Bronchial epithelial cell (primary cell): ENCODE measurements at regions not wholly inside any gene's neighbourhood (a gene's known extent, or its start where the extent isn't known, plus 50 kb on each side); places are given as distances from the start of the nearest gene placed in this dataset.

Experiments
- DNase-seq: peaks from one replicate; pipeline ENCODE4 v3.0.0-alpha.2; 2010; ENCODE audit warnings: low read depth
- FAIRE-seq: peaks from 2 replicates; lab custom pipeline; 2011; peaks lifted over from hg19 to GRCh38; lab: Jason Lieb, UNC
- H3K27me3 ChIP-seq: 2 replicates; pipeline ENCODE4 v1.5.1; 2011; ENCODE audit warnings: low read length; ENCODE audit not compliant: control insufficient read depth, insufficient read depth
- H3K36me3 ChIP-seq: 2 replicates; pipeline ENCODE4 v1.5.1; 2011; ENCODE audit warnings: low read length; ENCODE audit not compliant: control insufficient read depth, insufficient read depth
- H3K4me3 ChIP-seq: 2 replicates; pipeline ENCODE4 v1.5.1; 2011; ENCODE audit warnings: mild to moderate bottlenecking, low read depth, low read length, control low read depth
- TF ChIP-seq, protein P1 (sequence below): IDR thresholded peaks from 2 replicates; pipeline ENCODE4 v1.5.1; 2011; ENCODE audit warnings: mild to moderate bottlenecking, moderate library complexity, low read length, control low read depth, inconsistent platforms; ENCODE audit not compliant: insufficient read depth, severe bottlenecking

DNA sequence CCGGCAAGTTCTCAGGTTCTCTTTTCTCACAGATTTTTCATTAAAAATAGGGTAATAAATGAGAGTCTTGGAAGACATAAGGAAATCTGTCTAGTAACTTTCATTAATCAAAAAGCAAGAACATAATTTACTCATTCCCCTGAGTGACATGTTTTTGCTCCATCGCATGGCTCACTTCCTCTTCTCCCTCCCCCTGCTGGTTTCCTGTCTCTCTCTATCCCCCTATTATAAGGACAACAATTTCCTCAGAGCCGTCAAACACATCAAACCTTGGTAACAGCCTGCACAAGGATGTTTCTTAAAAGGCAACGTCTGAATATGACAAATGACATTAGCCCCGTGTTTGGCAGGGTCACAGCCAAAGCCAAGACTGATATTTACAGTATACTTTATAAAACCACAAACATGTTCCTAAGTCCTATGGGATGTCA, 1149.6 kb downstream of the IGSF11 start:
- TF ChIP-seq, protein P1, sequence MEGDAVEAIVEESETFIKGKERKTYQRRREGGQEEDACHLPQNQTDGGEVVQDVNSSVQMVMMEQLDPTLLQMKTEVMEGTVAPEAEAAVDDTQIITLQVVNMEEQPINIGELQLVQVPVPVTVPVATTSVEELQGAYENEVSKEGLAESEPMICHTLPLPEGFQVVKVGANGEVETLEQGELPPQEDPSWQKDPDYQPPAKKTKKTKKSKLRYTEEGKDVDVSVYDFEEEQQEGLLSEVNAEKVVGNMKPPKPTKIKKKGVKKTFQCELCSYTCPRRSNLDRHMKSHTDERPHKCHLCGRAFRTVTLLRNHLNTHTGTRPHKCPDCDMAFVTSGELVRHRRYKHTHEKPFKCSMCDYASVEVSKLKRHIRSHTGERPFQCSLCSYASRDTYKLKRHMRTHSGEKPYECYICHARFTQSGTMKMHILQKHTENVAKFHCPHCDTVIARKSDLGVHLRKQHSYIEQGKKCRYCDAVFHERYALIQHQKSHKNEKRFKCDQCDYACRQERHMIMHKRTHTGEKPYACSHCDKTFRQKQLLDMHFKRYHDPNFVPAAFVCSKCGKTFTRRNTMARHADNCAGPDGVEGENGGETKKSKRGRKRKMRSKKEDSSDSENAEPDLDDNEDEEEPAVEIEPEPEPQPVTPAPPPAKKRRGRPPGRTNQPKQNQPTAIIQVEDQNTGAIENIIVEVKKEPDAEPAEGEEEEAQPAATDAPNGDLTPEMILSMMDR, result no peak
- DNase-seq (no peak), FAIRE-seq (no peak)
- no peaks in the 10 kb centered on the region for H3K36me3 ChIP-seq
- no peaks in the 10 kb centered on the region for H3K27me3 ChIP-seq
- no peak overlapping the region for H3K4me3 ChIP-seq

DNA sequence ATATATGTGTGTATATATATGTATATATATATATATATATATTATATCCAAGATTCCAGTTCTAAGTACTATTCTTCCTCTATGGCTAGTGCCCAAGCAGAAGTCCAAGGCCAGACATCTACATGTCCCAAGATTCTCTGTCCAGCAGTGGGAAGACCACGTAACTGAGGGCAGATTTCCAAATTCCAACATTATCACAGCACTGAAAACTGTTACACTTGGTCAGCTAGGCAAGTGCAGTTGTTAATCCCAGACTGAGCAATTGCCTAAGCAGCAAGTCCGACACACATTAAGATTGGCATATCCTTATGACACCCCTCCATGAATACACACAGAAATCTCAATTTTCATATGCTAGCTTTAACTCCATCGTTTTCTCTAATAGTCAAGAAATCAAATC, 1148.5 kb downstream of the IGSF11 start:
- no peak for DNase-seq
- Histone ChIP-seq H3K36me3 (no peaks in the 10 kb centered on the region), H3K27me3 (no peaks in the 10 kb centered on the region), H3K4me3 (no peak overlapping the region)
- no peak for FAIRE-seq
- TF ChIP-seq, protein P1, result no peak

DNA sequence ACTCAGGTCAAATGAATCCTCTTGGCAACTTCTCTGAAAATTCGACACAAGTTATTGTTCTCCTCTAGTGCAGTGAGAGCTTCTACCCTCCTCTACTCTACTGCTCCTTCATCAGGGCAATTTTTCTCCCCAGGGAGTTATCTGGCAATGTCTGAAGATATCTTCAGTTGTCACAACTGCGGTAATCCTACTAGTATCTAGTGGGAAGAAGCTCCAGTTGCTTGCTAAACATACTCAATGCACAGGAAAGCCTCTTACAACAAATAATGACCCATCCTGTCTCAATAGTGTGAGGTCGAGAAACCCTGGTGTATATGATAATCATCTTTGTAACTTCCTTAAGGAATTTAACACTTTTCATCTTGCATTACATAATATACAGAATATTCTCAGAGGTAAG, 1147.6 kb downstream of the IGSF11 start:
- no peaks in the 10 kb centered on the region for H3K36me3 ChIP-seq
- DNase-seq (no peak), FAIRE-seq (no peak)
- TF ChIP-seq, protein P1, result no peak
- no peak overlapping the region for H3K4me3 ChIP-seq
- no peaks in the 10 kb centered on the region for H3K27me3 ChIP-seq

DNA sequence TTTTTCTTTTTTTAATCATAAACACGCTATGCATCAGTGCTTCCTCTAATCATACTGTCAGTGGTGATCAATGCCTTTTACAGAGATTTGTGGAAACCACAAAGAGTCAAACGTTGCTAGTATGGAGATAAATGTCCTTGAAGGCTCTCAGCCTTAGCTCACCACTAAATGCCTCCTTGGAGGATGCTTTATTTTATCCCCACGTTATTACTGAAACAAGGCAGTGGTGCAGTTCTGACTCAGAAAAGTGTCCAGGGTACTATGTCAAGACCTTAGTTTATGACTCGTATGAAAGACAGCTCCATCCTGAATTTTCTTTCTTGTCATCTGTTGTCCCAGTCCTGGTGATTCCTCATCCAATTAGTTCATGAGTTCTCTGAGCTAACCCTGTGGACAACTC, 1146.7 kb downstream of the IGSF11 start:
- H3K36me3 ChIP-seq, result no peaks in the 10 kb centered on the region
- DNase-seq, result no peak
- TF ChIP-seq, protein P1, result no peak
- H3K4me3 ChIP-seq, result no peak overlapping the region
- no peak for FAIRE-seq
- no peaks in the 10 kb centered on the region for H3K27me3 ChIP-seq

DNA sequence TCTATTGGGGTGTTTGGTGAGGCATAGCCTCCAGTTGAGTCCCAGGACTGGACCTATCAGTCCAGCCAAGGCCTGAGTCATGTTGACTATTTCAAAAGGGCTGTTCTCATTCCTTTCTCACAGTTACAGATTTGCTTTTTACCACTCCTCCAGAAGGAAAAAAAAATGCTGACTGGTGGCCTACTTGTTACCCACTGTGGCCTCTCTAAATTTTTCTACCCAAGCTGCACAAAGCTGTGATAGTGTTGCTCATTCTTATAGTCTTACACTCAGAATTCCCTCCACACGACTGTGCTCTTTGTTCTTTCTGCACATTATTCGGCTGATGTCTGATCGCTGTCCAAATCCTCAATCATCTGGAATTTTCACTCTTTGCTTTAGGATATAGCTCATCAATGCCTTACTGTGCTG, 1142.2 kb downstream of the IGSF11 start:
- FAIRE-seq (no peak), DNase-seq (peak; percentile 10)
- Histone ChIP-seq H3K36me3 (no peaks in the 10 kb centered on the region), H3K4me3 (no peak overlapping the region), H3K27me3 (no peaks in the 10 kb centered on the region)
- TF ChIP-seq, protein P1, result no peak

DNA sequence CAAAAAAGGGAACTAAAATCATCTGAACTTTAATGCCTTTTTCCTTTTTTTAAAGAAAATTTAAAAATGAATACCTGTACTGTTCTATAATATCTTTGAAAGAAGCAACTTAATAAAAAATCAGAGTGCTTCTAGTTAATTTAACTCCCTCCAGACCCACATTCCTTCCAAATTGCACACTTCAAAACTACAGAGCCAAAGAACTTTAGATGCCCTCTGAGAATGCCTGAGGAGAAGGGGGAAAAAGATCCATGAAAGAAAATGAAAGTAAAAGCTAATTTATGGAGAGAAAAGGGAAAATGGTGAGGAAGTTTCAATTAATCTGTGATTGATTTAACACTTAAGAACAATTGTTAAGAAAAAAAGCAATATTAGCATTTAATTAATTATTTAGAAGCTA, 1141.6 kb downstream of the IGSF11 start:
- FAIRE-seq (no peak), DNase-seq (no peak)
- no peak overlapping the region for H3K4me3 ChIP-seq
- TF ChIP-seq, protein P1, result no peak
- no peaks in the 10 kb centered on the region for H3K27me3 ChIP-seq
- no peaks in the 10 kb centered on the region for H3K36me3 ChIP-seq
